ENCODE measurements at regions not wholly inside any gene's neighbourhood (a gene's known extent, or its start where the extent isn't known, plus 50 kb on each side); places are given as distances from the start of the nearest gene placed in this dataset.

GRCh38 chr17:79520167-79521165 is 90.4 kb downstream of the RBFOX3 start:
- Histone ChIP-seq H3K4me2 (ENCODE audit: low read depth, low read length, poor library complexity, severe bottlenecking) (no peak overlapping the region), H3K27ac (ENCODE audit: low read length) (no peak overlapping the region), H3K9ac (ENCODE audit: low read length) (no peak overlapping the region), H3K79me2 (ENCODE audit: low read length) (no peaks in the 10 kb centered on the region), H4K20me1 (ENCODE audit: insufficient read depth, low read depth, low read length) (no peaks in the 10 kb centered on the region), H3K4me1 (ENCODE audit: low read length) (no peaks in the 10 kb centered on the region), H3K4me3 (ENCODE audit: low read length) (no peak overlapping the region), H3K9me3 (ENCODE audit: low read length) (no peaks in the 10 kb centered on the region), H2AFZ (ENCODE audit: low read length) (no peak overlapping the region), H3K9me2 (replicated peaks; ENCODE audit: insufficient read depth, low read length) (no peaks in the 10 kb centered on the region), H3K27me3 (ENCODE audit: low read length) (no peaks in the 10 kb centered on the region), H3K36me3 (ENCODE audit: insufficient read depth, low read length) (no peaks in the 10 kb centered on the region)
- DNase-seq: no peak

GRCh38 chr17:79519601-79520000 is 91.2 kb downstream of the RBFOX3 start:
- H3K36me3 ChIP-seq (ENCODE audit: insufficient read depth, low read length): no peaks in the 10 kb centered on the region
- H3K27me3 ChIP-seq (ENCODE audit: low read length): no peaks in the 10 kb centered on the region
- H3K79me2 ChIP-seq (ENCODE audit: low read length): no peaks in the 10 kb centered on the region
- no peak overlapping the region for H3K4me3 ChIP-seq (ENCODE audit: low read length)
- no peaks in the 10 kb centered on the region for H3K9me2 ChIP-seq (replicated peaks; ENCODE audit: insufficient read depth, low read length)
- H2AFZ ChIP-seq (ENCODE audit: low read length): no peak overlapping the region
- no peaks in the 10 kb centered on the region for H3K9me3 ChIP-seq (ENCODE audit: low read length)
- no peaks in the 10 kb centered on the region for H3K4me1 ChIP-seq (ENCODE audit: low read length)
- H4K20me1 ChIP-seq (ENCODE audit: insufficient read depth, low read depth, low read length): no peaks in the 10 kb centered on the region
- H3K27ac ChIP-seq (ENCODE audit: low read length): no peak overlapping the region
- DNase-seq: no peak
- no peak overlapping the region for H3K9ac ChIP-seq (ENCODE audit: low read length)
- H3K4me2 ChIP-seq (ENCODE audit: low read depth, low read length, poor library complexity, severe bottlenecking): no peak overlapping the region

GRCh38 chr17:79518585-79519523 is 92.0 kb downstream of the RBFOX3 start:
- Histone ChIP-seq H3K9ac (ENCODE audit: low read length) (no peak overlapping the region), H3K36me3 (ENCODE audit: insufficient read depth, low read length) (no peaks in the 10 kb centered on the region), H3K4me2 (ENCODE audit: low read depth, low read length, poor library complexity, severe bottlenecking) (no peak overlapping the region), H3K9me3 (ENCODE audit: low read length) (no peaks in the 10 kb centered on the region; the same call in 1 of the 2 replicates), H3K27ac (ENCODE audit: low read length) (no peak overlapping the region), H3K4me3 (ENCODE audit: low read length) (no peak overlapping the region), H3K4me1 (ENCODE audit: low read length) (no peaks in the 10 kb centered on the region), H2AFZ (ENCODE audit: low read length) (no peak overlapping the region), H3K9me2 (replicated peaks; ENCODE audit: insufficient read depth, low read length) (no peaks in the 10 kb centered on the region), H3K27me3 (ENCODE audit: low read length) (no peaks in the 10 kb centered on the region), H3K79me2 (ENCODE audit: low read length) (no peaks in the 10 kb centered on the region), H4K20me1 (ENCODE audit: insufficient read depth, low read depth, low read length) (no peaks in the 10 kb centered on the region)
- no peak for DNase-seq

GRCh38 chr17:79517827-79518584 is 92.8 kb downstream of the RBFOX3 start:
- Histone ChIP-seq H3K4me2 (ENCODE audit: low read depth, low read length, poor library complexity, severe bottlenecking) (no peak overlapping the region), H3K4me3 (ENCODE audit: low read length) (no peak overlapping the region), H3K27ac (ENCODE audit: low read length) (no peak overlapping the region), H3K4me1 (ENCODE audit: low read length) (no peaks in the 10 kb centered on the region), H3K9me2 (replicated peaks; ENCODE audit: insufficient read depth, low read length) (no peaks in the 10 kb centered on the region), H3K9me3 (ENCODE audit: low read length) (peaks cover 2% of the 10 kb centered on the region; the same call in 1 of the 2 replicates), H3K9ac (ENCODE audit: low read length) (no peak overlapping the region), H3K79me2 (ENCODE audit: low read length) (no peaks in the 10 kb centered on the region), H4K20me1 (ENCODE audit: insufficient read depth, low read depth, low read length) (no peaks in the 10 kb centered on the region), H2AFZ (ENCODE audit: low read length) (no peak overlapping the region), H3K36me3 (ENCODE audit: insufficient read depth, low read length) (no peaks in the 10 kb centered on the region), H3K27me3 (ENCODE audit: low read length) (no peaks in the 10 kb centered on the region)
- DNase-seq: no peak

GRCh38 chr17:79515646-79516571 is 94.9 kb downstream of the RBFOX3 start:
- Histone ChIP-seq H3K9me3 (ENCODE audit: low read length) (peaks cover 2% of the 10 kb centered on the region; the same call in 1 of the 2 replicates), H3K9me2 (replicated peaks; ENCODE audit: insufficient read depth, low read length) (no peaks in the 10 kb centered on the region), H3K79me2 (ENCODE audit: low read length) (no peaks in the 10 kb centered on the region), H3K27me3 (ENCODE audit: low read length) (no peaks in the 10 kb centered on the region), H4K20me1 (ENCODE audit: insufficient read depth, low read depth, low read length) (no peaks in the 10 kb centered on the region), H3K4me3 (ENCODE audit: low read length) (no peak overlapping the region), H3K36me3 (ENCODE audit: insufficient read depth, low read length) (no peaks in the 10 kb centered on the region), H2AFZ (ENCODE audit: low read length) (no peak overlapping the region), H3K4me2 (ENCODE audit: low read depth, low read length, poor library complexity, severe bottlenecking) (no peak overlapping the region), H3K4me1 (ENCODE audit: low read length) (no peaks in the 10 kb centered on the region), H3K9ac (ENCODE audit: low read length) (no peak overlapping the region), H3K27ac (ENCODE audit: low read length) (no peak overlapping the region)
- DNase-seq: no peak

- H3K79me2 ChIP-seq (ENCODE audit: low read length): no peaks in the 10 kb centered on the region
- H3K4me1 ChIP-seq (ENCODE audit: low read length): no peaks in the 10 kb centered on the region
- no peak overlapping the region for H3K27ac ChIP-seq (ENCODE audit: low read length)
- H3K9ac ChIP-seq (ENCODE audit: low read length): no peak overlapping the region
- H3K9me3 ChIP-seq (ENCODE audit: low read length): peaks cover 2% of the 10 kb centered on the region; the same call in 1 of the 2 replicates
- H4K20me1 ChIP-seq (ENCODE audit: insufficient read depth, low read depth, low read length): no peaks in the 10 kb centered on the region
- no peak overlapping the region for H2AFZ ChIP-seq (ENCODE audit: low read length)
- no peaks in the 10 kb centered on the region for H3K36me3 ChIP-seq (ENCODE audit: insufficient read depth, low read length)
- H3K27me3 ChIP-seq (ENCODE audit: low read length): no peaks in the 10 kb centered on the region
- no peak overlapping the region for H3K4me2 ChIP-seq (ENCODE audit: low read depth, low read length, poor library complexity, severe bottlenecking)
- H3K4me3 ChIP-seq (ENCODE audit: low read length): no peak overlapping the region
- no peaks in the 10 kb centered on the region for H3K9me2 ChIP-seq (replicated peaks; ENCODE audit: insufficient read depth, low read length)
- DNase-seq: no peak
These were observed 95.7 kb downstream of the RBFOX3 start for GRCh38 chr17:79515110-79515509.

- no peaks in the 10 kb centered on the region for H3K27me3 ChIP-seq (ENCODE audit: low read length)
- DNase-seq: peak; percentile 62
- no peak overlapping the region for H3K4me2 ChIP-seq (ENCODE audit: low read depth, low read length, poor library complexity, severe bottlenecking)
These were observed 96.9 kb downstream of the RBFOX3 start for GRCh38 chr17:79513820-79514535.

More at GRCh38 chr17:79513820-79514535, 96.9 kb downstream of the RBFOX3 start:
- Histone ChIP-seq H3K4me3 (ENCODE audit: low read length) (no peak overlapping the region), H3K79me2 (ENCODE audit: low read length) (no peaks in the 10 kb centered on the region), H2AFZ (ENCODE audit: low read length) (no peak overlapping the region), H3K4me1 (ENCODE audit: low read length) (no peaks in the 10 kb centered on the region), H3K36me3 (ENCODE audit: insufficient read depth, low read length) (no peaks in the 10 kb centered on the region), H3K27ac (ENCODE audit: low read length) (no peak overlapping the region), H4K20me1 (ENCODE audit: insufficient read depth, low read depth, low read length) (no peaks in the 10 kb centered on the region), H3K9me2 (replicated peaks; ENCODE audit: insufficient read depth, low read length) (no peaks in the 10 kb centered on the region), H3K9me3 (ENCODE audit: low read length) (peaks cover 2% of the 10 kb centered on the region; the same call in 1 of the 2 replicates), H3K9ac (ENCODE audit: low read length) (no peak overlapping the region)
